ENCODE measurements at regions not wholly inside any gene's neighbourhood (a gene's known extent, or its start where the extent isn't known, plus 50 kb on each side); places are given as distances from the start of the nearest gene placed in this dataset.
"Not testable (repeated sequence)": the region's sequence is repeated elsewhere in the genome, so short reads cannot be mapped to it uniquely, and the experiment has no call there.

GRCh38 chr16:66041907-66042306 lies 324.6 kb upstream of the CDH5 start:
- DNase-seq = no peak

- no peak for DNase-seq
These were observed 326.7 kb upstream of the CDH5 start for GRCh38 chr16:66039793-66040192.

GRCh38 chr16:66036793-66037715 lies 329.4 kb upstream of the CDH5 start:
- no peak for DNase-seq

GRCh38 chr16:66036184-66036583 lies 330.3 kb upstream of the CDH5 start:
- no peak for DNase-seq

DNA sequence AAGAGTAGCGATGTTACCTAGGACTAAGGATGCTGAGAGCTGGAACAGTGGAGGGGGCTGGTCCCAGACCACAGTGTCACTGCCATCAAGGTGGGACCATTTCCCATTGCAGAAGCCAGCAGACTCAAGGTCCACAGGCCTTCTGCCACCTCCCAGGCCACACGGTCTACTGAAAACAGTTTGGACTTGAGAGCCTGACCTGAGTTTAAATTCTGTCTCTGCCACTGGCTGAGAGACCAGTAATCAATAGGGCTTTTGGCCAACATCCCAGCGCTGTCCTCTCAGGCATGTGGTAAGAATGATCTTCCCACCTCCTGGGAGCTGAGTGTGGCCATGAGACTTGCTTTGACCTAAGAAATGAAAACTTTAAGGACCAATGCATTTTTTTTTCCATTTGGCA lies 331.4 kb upstream of the CDH5 start:
- DNase-seq = no peak

GRCh38 chr16:66032841-66033240 lies 333.6 kb upstream of the CDH5 start:
- DNase-seq = no peak

GRCh38 chr16:66030036-66030435 lies 336.5 kb upstream of the CDH5 start:
- no peak for DNase-seq

DNA sequence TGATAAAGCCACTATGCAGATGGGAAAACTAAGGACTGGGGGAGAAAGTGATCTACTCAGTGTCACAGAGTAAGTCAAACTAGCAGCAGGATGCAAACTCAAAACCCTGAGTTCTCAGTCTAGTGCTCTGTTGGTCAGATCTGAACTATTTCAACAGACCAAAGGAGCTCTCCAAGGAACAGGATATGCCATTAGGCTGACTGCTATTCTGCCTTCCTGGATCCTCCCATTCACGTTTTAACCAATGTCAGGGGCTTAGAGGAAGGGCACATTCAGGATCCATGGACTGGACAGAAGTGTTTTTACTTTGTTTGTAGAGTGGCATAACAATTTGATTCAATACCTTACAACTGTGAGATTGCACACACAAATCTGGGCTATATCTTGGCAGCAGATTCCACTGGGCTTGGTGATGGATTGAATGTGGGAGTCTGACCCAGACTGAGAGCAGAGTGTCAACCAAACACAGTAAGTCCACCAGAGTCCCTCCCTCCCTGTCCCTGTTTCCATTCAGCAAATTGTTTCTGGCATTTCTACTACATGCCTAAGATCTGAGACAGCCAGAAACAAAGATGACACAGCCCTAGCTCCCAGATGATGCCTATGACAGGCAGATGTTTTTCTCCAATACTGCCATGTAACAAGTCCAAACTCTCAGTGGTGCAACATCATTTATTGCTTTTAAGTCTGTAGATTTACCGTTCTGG lies 337.8 kb upstream of the CDH5 start:
- DNase-seq = no peak

- DNase-seq = no peak
These were observed 339.6 kb upstream of the CDH5 start for GRCh38 chr16:66026787-66027330.

- DNase-seq = peak; percentile 41
These were observed 340.3 kb upstream of the CDH5 start for GRCh38 chr16:66026211-66026610.

DNA sequence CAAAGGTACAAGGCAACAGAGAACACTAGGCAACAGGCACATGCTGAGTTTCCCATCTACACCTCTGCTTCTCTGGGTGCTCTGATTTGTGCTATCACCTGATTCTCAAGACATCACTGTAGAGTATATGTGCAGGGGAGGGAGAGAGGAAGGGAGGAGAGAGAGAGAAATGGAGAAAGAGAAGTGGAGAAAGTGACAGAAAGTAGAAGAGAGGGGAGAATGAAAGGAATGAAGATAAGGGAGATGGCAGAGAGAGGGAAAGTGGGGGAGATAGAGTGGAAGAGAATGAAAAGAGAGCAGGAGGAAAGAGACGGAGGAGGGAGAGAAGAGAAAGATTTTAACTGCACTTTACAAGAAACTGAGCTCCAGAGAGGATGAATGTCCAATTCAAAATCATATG lies 340.7 kb upstream of the CDH5 start:
- DNase-seq = no peak

- not testable (repeated sequence) for DNase-seq
These were observed 341.9 kb upstream of the CDH5 start for GRCh38 chr16:66024567-66024966.

- DNase-seq = no peak
These were observed 343.0 kb upstream of the CDH5 start for GRCh38 chr16:66023481-66023880.

DNA sequence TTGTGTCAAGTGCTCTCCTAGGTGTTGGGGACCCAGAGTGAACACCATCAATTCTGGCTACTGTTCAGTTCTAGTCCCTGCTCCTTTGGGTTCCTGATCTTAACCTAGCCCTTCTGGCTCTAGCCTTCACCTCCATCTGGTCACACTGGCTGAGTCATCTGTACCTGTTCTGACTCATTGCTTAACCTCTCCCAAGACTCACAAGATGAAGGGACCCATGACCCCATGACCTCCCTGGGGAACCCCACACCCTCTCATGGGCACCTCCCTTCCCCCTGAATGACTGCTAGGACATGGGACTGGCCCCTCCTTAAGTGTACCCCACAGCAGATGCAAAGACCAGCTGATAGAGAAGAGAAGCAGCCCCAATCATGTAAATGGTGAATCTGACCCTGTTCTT lies 345.8 kb upstream of the CDH5 start:
- no peak for DNase-seq

GRCh38 chr16:66020046-66020445 lies 346.4 kb upstream of the CDH5 start:
- no peak for DNase-seq

- DNase-seq = not testable (repeated sequence)
These were observed 347.0 kb upstream of the CDH5 start for GRCh38 chr16:66019502-66019901.

DNA sequence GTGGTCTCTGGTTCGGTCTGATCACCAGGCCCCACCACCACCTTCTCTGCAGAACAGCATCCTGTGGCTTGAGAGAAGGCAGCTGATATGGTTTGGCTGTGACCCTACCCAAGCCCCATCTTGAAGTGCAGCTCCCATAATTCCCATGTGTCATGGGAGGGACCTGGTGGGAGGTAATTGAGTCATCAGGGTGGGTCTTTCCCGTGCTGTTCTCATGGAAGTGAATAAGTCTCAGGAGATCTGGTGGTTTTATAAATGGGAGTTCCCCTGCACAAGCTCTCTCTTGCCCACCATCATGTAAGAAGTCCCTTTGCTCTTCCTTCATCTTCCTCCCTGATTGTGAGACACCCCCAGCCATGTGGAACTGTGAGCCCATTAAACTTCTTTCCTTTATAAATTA lies 352.3 kb upstream of the CDH5 start:
- DNase-seq = no peak

DNA sequence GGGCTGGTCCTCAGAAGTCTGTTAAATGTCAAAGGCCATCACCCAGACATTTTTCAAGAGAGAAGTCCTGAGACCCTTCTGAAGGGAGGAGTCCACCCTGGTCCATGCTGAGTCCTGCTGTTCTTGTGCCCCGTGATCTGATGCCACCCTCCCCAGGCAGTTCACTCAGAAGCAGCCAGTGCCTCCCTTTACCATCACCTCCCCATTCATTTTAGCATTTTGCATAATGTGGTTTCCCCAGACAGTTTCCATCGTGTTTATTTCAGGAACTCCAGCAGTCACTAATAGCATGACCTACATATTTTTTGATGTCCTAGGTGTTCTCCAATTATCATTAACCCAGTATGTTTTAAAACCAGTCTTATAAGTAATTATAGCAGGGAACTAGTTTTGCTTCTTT lies 353.0 kb upstream of the CDH5 start:
- DNase-seq = no peak

DNA sequence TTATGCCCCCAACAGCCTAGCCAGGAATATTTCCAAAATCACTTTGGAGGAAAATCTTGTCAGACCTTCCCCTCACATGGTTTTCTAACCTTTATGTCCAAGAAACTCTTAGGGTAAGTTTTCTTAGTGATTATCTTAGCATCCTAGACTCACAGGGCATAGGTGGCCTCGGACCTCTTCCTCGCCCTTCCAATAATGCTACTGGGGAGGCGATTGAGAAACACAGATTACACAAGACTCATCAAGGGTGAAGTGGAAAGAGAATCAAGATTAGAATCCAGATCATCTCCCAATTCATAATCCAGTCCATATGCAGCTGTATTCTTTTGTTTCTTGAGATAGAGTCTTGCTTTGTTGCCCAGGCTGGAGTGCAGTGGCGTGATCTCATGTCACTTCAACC lies 358.4 kb upstream of the CDH5 start:
- DNase-seq = no peak

DNA sequence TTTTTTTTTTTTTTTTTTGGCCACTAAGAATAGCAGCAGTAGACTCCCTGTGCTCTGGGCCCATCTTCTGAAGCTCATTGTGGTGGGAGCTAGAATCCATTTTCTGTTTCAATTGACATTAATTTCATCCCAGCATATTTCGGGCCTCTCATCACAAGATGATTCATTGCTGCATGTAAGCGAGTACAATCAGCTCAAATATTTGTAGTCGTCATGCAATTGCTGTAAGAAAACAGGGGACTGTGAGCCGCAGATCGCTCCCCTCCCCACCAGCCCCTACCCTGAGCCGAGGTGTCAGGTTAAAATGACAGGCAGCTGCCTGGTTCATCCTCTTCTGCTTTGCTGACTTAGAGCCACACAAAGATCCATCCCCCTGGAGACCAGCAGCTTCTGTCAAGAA lies 358.8 kb upstream of the CDH5 start:
- DNase-seq = no peak

DNA sequence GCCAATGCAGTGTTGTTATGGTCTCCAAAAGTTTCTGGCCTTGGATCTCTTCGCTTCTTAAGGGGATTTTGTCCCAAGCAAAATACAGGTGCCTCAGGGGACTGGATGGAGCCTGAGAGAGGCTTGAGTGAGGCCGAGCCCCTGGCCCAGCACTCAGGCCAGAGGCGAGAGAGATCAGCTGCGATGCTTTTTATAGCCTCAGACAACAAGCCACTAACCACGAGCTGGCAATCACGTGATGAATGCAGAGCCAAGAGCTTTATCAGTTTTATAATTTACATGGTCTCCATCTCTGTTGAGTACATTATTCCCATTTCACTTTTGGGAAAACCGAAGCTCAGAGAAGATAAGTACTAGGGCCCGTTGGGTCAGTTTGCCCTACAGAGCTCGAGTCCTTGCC lies 360.0 kb upstream of the CDH5 start:
- no peak for DNase-seq

GRCh38 chr16:66004699-66005098 lies 361.8 kb upstream of the CDH5 start:
- DNase-seq = no peak

GRCh38 chr16:66003201-66003600 lies 363.3 kb upstream of the CDH5 start:
- no peak for DNase-seq

DNA sequence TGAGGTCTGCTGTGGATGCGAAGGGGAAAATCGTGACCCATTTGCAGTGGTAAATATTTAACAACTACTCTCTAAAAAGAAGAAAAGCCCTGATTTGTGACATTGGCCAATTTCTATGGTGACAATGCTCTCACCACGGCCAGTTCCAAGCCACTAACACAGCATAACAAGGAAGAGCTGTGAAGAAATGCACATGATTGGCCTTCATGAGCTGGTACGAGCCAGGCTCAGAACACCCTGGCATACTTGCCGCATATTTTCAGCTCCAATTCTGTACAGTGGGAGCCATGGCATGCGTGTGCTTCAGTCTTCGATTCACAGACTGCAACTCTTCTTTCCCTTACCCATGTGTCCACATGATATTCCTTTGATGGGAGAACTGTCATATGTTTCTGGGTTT lies 363.9 kb upstream of the CDH5 start:
- no peak for DNase-seq
